K562 (cell line): ENCODE measurements at regions not wholly inside any gene's neighbourhood (a gene's known extent, or its start where the extent isn't known, plus 50 kb on each side); places are given as distances from the start of the nearest gene placed in this dataset.

Experiments
- ATAC-seq: fragments of 200-7000 bp; cut with Tn5 transposase; 3 replicates; pipeline ENCODE4 v1.9.1; 2020; ENCODE audit warnings: moderate library complexity
- BruUV-seq: library from RNA; stranded (reverse); fragments of 400-500 nt; replicated peaks from 2 replicates; lab custom pipeline; 2021; lab: Mats Ljungman, UMichigan
- CTCF ChIA-PET: fragments of 300-600 bp; formaldehyde crosslinking; extraction: SDS; loops from one replicate; lab custom pipeline; 2021; ENCODE audit warnings: low intra/inter-chr PET ratio; lab: Yijun Ruan, JAX
- POLR2A ChIA-PET: fragments of 300-600, 350-650 bp; sonication (Branson Sonifier 250); formaldehyde crosslinking; extraction: SDS; loops from one replicate; lab custom pipeline; 2021; ENCODE audit warnings: antibody characterized with exemption, inconsistent platforms; lab: Yijun Ruan, JAX
- DNase-seq, 4 experiments: peaks; one replicate each; pipeline versions ENCODE4 v3.0.0 to v3.0.0-alpha.2; 2011 to 2018; ENCODE audit warnings: low spot score in 3 of 4, mixed read lengths in 3 of 4; ENCODE audit errors: extremely low read depth in 1 of 4
- FAIRE-seq: peaks from 2 replicates; lab custom pipeline; 2011; peaks lifted over from hg19 to GRCh38; lab: Jason Lieb, UNC
- H2AFZ ChIP-seq: 2 replicates; pipeline ENCODE4 v1.6.0; 2011; ENCODE audit warnings: low read depth, low read length, control low read depth, inconsistent platforms
- H3K27ac ChIP-seq: fragments of 200-600 bp; 3 replicates; pipeline ENCODE4 v1.8.0; 2011; ENCODE audit warnings: low read depth, mild to moderate bottlenecking, control low read depth, inconsistent platforms, low read length, moderate library complexity, mixed read lengths; ENCODE audit errors: extremely low read depth
- H3K27me3 ChIP-seq, 2 experiments: fragments of 300-600 bp in 1 of 2; 2 replicates in 1 of 2; 3 replicates in 1 of 2; pipeline versions ENCODE4 v1.6.0 to v1.8.0; 2011; ENCODE audit warnings: inconsistent platforms in 2 of 2, low read length in 2 of 2, mild to moderate bottlenecking in 1 of 2, mixed read lengths in 1 of 2, moderate library complexity in 1 of 2; ENCODE audit not compliant: control insufficient read depth in 2 of 2, insufficient read depth in 2 of 2
- H3K36me3 ChIP-seq: fragments of 300-600 bp; 3 replicates; pipeline ENCODE4 v1.8.0; 2011; ENCODE audit warnings: mild to moderate bottlenecking, low read length, inconsistent platforms; ENCODE audit not compliant: control insufficient read depth, insufficient read depth
- H3K4me1 ChIP-seq, 2 experiments: fragments of 200-600 bp in 1 of 2; replicated peaks in 1 of 2; 2 replicates in 1 of 2; 3 replicates in 1 of 2; pipeline versions ENCODE4 v1.5.1 to v1.8.0; 2011; ENCODE audit warnings: inconsistent platforms in 2 of 2, low read length in 2 of 2, mild to moderate bottlenecking in 1 of 2, mixed read lengths in 1 of 2, moderate library complexity in 1 of 2; ENCODE audit not compliant: control insufficient read depth in 2 of 2, insufficient read depth in 2 of 2
- H3K4me2 ChIP-seq: 2 replicates; pipeline ENCODE4 v1.6.1; 2011; ENCODE audit warnings: low read length, control low read depth, inconsistent platforms, mixed read lengths; ENCODE audit not compliant: insufficient read depth
- H3K4me3 ChIP-seq: fragments of 200-600 bp; sonication (generic), shearing (Covaris generic); 2 replicates; pipeline ENCODE4 v1.5.1; 2016; ENCODE audit warnings: control low read depth, inconsistent platforms
- H3K79me2 ChIP-seq: fragments of 200-600 bp; 3 replicates; pipeline ENCODE4 v1.8.0; 2011; ENCODE audit warnings: low read length, inconsistent platforms; ENCODE audit not compliant: control insufficient read depth, insufficient read depth
- H3K9ac ChIP-seq, 2 experiments: 2 replicates each; pipeline versions ENCODE4 v1.6.0 to v1.6.1; 2011; ENCODE audit warnings: low read depth in 2 of 2, low read length in 2 of 2, control low read depth in 1 of 2, inconsistent platforms in 1 of 2, mild to moderate bottlenecking in 1 of 2, mixed read lengths in 1 of 2; ENCODE audit not compliant: insufficient read depth in 1 of 2
- H3K9me1 ChIP-seq: one replicate; pipeline ENCODE4 v1.6.0; 2011; ENCODE audit warnings: inconsistent platforms, mild to moderate bottlenecking, low read length, moderate library complexity; ENCODE audit not compliant: control insufficient read depth, insufficient read depth
- H3K9me3 ChIP-seq: replicated peaks from 2 replicates; pipeline ENCODE4 v1.5.1; 2011; ENCODE audit warnings: low read depth, low read length, inconsistent platforms; ENCODE audit not compliant: control insufficient read depth, insufficient read depth
- H4K20me1 ChIP-seq: replicated peaks from 2 replicates; pipeline ENCODE4 v1.6.1; 2011; ENCODE audit warnings: low read length, inconsistent platforms, mixed read lengths; ENCODE audit not compliant: control insufficient read depth, insufficient read depth
- E2F5 ChIP-seq: sonication (generic); formaldehyde crosslinking; IDR thresholded peaks from 2 replicates; pipeline ENCODE4 v1.8.0; 2022; ENCODE audit warnings: mild to moderate bottlenecking, missing genetic modification reagents
- GTF2B ChIP-seq: IDR thresholded peaks from 2 replicates; pipeline ENCODE4 v1.6.1; 2011; ENCODE audit not compliant: insufficient read length; ENCODE audit errors: extremely low read depth
- KLF16 ChIP-seq: IDR thresholded peaks from 2 replicates; pipeline ENCODE4 v1.6.1; 2016; ENCODE audit warnings: antibody characterized with exemption
- RBM15 ChIP-seq: fragments of 200-400 bp; formaldehyde crosslinking; IDR thresholded peaks from 2 replicates; pipeline ENCODE4 v1.6.1; 2018; ENCODE audit warnings: mild to moderate bottlenecking, low read length, moderate library complexity; ENCODE audit not compliant: insufficient read depth
- ZNF384 ChIP-seq: IDR thresholded peaks from 2 replicates; pipeline ENCODE4 v1.6.1; 2012; ENCODE audit warnings: low read depth, low read length, improper control_type of control experiment
- ZNF717 ChIP-seq: fragments of 250-450 bp; sonication (Bioruptor Pico); IDR thresholded peaks from 2 replicates; pipeline ENCODE4 v1.5.0; 2021
- ZZZ3 ChIP-seq: fragments of 450-650 bp; IDR thresholded peaks from 2 replicates; pipeline ENCODE4 v1.6.1; 2016; ENCODE audit warnings: antibody characterized with exemption, mild to moderate bottlenecking, moderate library complexity
- WGBS: fragments of 100-300 bp; shearing (Covaris generic); methylation state at CpG from one replicate; pipeline ENCODE4 v1.1.6; 2016; ENCODE audit warnings: low coverage, mixed read lengths; ENCODE audit not compliant: insufficient coverage; ENCODE audit errors: missing lambda C conversion rate; 5-methylcytosine and 5-hydroxymethylcytosine counted together
- in situ Hi-C: fragments of 300-500 bp; cut with MboI; formaldehyde crosslinking; loops from 4 replicates; pipeline ENCODE4 v1.15.0; 2018; ENCODE audit warnings: inconsistent platforms, mixed read lengths
- intact Hi-C: fragments of 100-400 bp; cut with micrococcal nuclease; formaldehyde crosslinking; loops from 2 replicates; pipeline ENCODE4 v1.14.2; 2022

- TF ChIP-seq ZZZ3 (no peak), KLF16 (no peak), ZNF717 (CRISPR knock-in tag) (no peak), E2F5 (CRISPR knock-in tag) (no peak), ZNF384 (no peak), GTF2B (no peak), RBM15 (no peak)
- H3K9me1 ChIP-seq = no peaks in the 10 kb centered on the region
- H3K4me3 ChIP-seq = no peak overlapping the region
- no peaks in the 10 kb centered on the region for H4K20me1 ChIP-seq
- H2AFZ ChIP-seq = no peak overlapping the region
- CTCF ChIA-PET = no interaction called here
- no peak overlapping the region for H3K9ac ChIP-seq
- H3K79me2 ChIP-seq = no peaks in the 10 kb centered on the region
- POLR2A ChIA-PET = no interaction called here
- intact Hi-C loops = no loop called here
- in situ Hi-C loops = no loop called here
- no peaks in the 10 kb centered on the region for H3K27me3 ChIP-seq
- DNase-seq (no peak), ATAC-seq (no peak), FAIRE-seq (no peak)
- 0% methylated on average over 7 of the region's 7 CpGs for WGBS
- H3K27ac ChIP-seq = no peak overlapping the region
- H3K9me3 ChIP-seq = no peaks in the 10 kb centered on the region
- no TSS peak for BruUV-seq
- H3K4me1 ChIP-seq = no peaks in the 10 kb centered on the region
- H3K36me3 ChIP-seq = no peaks in the 10 kb centered on the region
- no peak overlapping the region for H3K4me2 ChIP-seq
Observed at GRCh38 chr13:80250213-80250810, 90.6 kb downstream of the SPRY2 start.
